PC-3 (cell line): ENCODE measurements at regions not wholly inside any gene's neighbourhood (a gene's known extent, or its start where the extent isn't known, plus 50 kb on each side); places are given as distances from the start of the nearest gene placed in this dataset.
A peak's percentile ranks its signal among the peaks of the same experiment; 100 is the strongest.

Experiments
- ATAC-seq: fragments of 200-7000 bp; cut with Tn5 transposase; 2 replicates; pipeline ENCODE4 v1.9.1; 2020; ENCODE audit warnings: mild to moderate bottlenecking, moderate library complexity
- BruUV-seq: library from RNA; stranded (reverse); fragments of 400-500 nt; replicated peaks from 2 replicates; lab custom pipeline; 2021; lab: Mats Ljungman, UMichigan
- CTCF ChIA-PET: fragments of 300-600 bp; sonication (Branson Sonifier 250); formaldehyde crosslinking; loops from one replicate; lab custom pipeline; 2022; ENCODE audit warnings: antibody characterized with exemption; lab: Charles Lee
- POLR2A ChIA-PET: fragments of 300-600 bp; sonication (Branson Sonifier 250); formaldehyde crosslinking; loops from one replicate; lab custom pipeline; 2022; ENCODE audit warnings: antibody characterized with exemption; ENCODE audit not compliant: unreplicated experiment; lab: Charles Lee
- DNase-seq: peaks from one replicate; pipeline ENCODE4 v3.0.0-alpha.2; 2015
- H2AFZ ChIP-seq: fragments of 300-600 bp; sonication (generic); 2 replicates; pipeline ENCODE4 v1.6.0; 2016; ENCODE audit warnings: antibody characterized with exemption, low read length
- H3F3A ChIP-seq: fragments of 300-600 bp; sonication (generic); one replicate; pipeline ENCODE4 v1.6.0; 2017; ENCODE audit warnings: antibody characterized with exemption, low read length, control low read depth, mild to moderate bottlenecking; ENCODE audit not compliant: unreplicated experiment
- H3K27ac ChIP-seq: fragments of 300-600 bp; sonication (generic); 2 replicates; pipeline ENCODE4 v1.5.1; 2016; ENCODE audit warnings: mild to moderate bottlenecking, low read length
- H3K27me3 ChIP-seq: fragments of 300-600 bp; sonication (generic); 2 replicates; pipeline ENCODE4 v1.6.1; 2016; ENCODE audit warnings: low read length, mixed read lengths
- H3K36me3 ChIP-seq: fragments of 300-600 bp; sonication (generic); 2 replicates; pipeline ENCODE4 v1.6.1; 2016; ENCODE audit warnings: low read depth, mixed run types, low read length, mixed read lengths
- H3K4me1 ChIP-seq: fragments of 300-600 bp; sonication (generic); 2 replicates; pipeline ENCODE4 v1.5.1; 2016; ENCODE audit warnings: low read length; ENCODE audit not compliant: insufficient read depth
- H3K4me2 ChIP-seq: fragments of 300-600 bp; sonication (generic); 2 replicates; pipeline ENCODE4 v1.6.0; 2016; ENCODE audit warnings: low read length
- H3K4me3 ChIP-seq: fragments of 300-600 bp; sonication (generic); 2 replicates; pipeline ENCODE4 v1.5.1; 2016; ENCODE audit warnings: mild to moderate bottlenecking, low read length, mixed read lengths
- H3K79me2 ChIP-seq: fragments of 300-600 bp; sonication (generic); 2 replicates; pipeline ENCODE4 v1.6.1; 2017; ENCODE audit warnings: low read length, mixed read lengths
- H3K9ac ChIP-seq: fragments of 300-600 bp; sonication (generic); 2 replicates; pipeline ENCODE4 v1.6.0; 2016; ENCODE audit warnings: mild to moderate bottlenecking, low read length
- H3K9me2 ChIP-seq: fragments of 300-600 bp; sonication (generic); replicated peaks from 2 replicates; pipeline ENCODE4 v1.6.1; 2016; ENCODE audit warnings: mixed run types, low read length, mixed read lengths
- H3K9me3 ChIP-seq: fragments of 300-600 bp; sonication (generic); 2 replicates; pipeline ENCODE4 v1.6.1; 2016; ENCODE audit warnings: low read length, mixed read lengths
- H4K20me1 ChIP-seq: fragments of 300-600 bp; sonication (generic); 2 replicates; pipeline ENCODE4 v1.6.1; 2016; ENCODE audit warnings: low read length, mixed read lengths
- EZH2 ChIP-seq: fragments of 300-600 bp; sonication (generic); IDR thresholded peaks from one replicate; pipeline ENCODE4 v1.6.1; 2017; ENCODE audit warnings: antibody characterized with exemption, mild to moderate bottlenecking, low read length; ENCODE audit not compliant: unreplicated experiment
- EZH2phosphoT487 ChIP-seq: fragments of 300-600 bp; sonication (generic); IDR thresholded peaks from 2 replicates; pipeline ENCODE4 v1.6.1; 2018; ENCODE audit warnings: mild to moderate bottlenecking, antibody characterized with exemption, low read length, borderline replicate concordance
- intact Hi-C: fragments of 100-400 bp; cut with micrococcal nuclease; formaldehyde crosslinking; loops from 2 replicates; pipeline ENCODE4 v1.9.0; 2023
- TF ChIP-seq, protein P1 (sequence below): fragments of 300-600 bp; sonication (generic); conservative IDR thresholded peaks from 2 replicates; pipeline ENCODE4 v1.5.1; 2017; ENCODE audit warnings: antibody characterized with exemption, low read depth, mild to moderate bottlenecking, low read length

GRCh38 chr13:40476175-40476958, 190.1 kb downstream of the FOXO1 start:
- no peak for ATAC-seq
- H3K79me2 ChIP-seq = no peaks in the 10 kb centered on the region
- no peak overlapping the region for H2AFZ ChIP-seq
- H3K4me1 ChIP-seq = 0 out of 2 replicates have a peak, but pooled peaks cover 4% of the 10 kb centered on the region
- TF ChIP-seq EZH2phosphoT487 = no peak
- TF ChIP-seq EZH2 = no peak
- TF ChIP-seq, protein P1, sequence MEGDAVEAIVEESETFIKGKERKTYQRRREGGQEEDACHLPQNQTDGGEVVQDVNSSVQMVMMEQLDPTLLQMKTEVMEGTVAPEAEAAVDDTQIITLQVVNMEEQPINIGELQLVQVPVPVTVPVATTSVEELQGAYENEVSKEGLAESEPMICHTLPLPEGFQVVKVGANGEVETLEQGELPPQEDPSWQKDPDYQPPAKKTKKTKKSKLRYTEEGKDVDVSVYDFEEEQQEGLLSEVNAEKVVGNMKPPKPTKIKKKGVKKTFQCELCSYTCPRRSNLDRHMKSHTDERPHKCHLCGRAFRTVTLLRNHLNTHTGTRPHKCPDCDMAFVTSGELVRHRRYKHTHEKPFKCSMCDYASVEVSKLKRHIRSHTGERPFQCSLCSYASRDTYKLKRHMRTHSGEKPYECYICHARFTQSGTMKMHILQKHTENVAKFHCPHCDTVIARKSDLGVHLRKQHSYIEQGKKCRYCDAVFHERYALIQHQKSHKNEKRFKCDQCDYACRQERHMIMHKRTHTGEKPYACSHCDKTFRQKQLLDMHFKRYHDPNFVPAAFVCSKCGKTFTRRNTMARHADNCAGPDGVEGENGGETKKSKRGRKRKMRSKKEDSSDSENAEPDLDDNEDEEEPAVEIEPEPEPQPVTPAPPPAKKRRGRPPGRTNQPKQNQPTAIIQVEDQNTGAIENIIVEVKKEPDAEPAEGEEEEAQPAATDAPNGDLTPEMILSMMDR = no peak
- no peak overlapping the region for H3K27ac ChIP-seq
- H3K4me3 ChIP-seq = no peak overlapping the region
- ChIA-PET POLR2A (no interaction called here), CTCF (no interaction called here)
- peak; percentile 18 for DNase-seq
- no peaks in the 10 kb centered on the region for H3F3A ChIP-seq
- H3K9me3 ChIP-seq = no peaks in the 10 kb centered on the region
- no peaks in the 10 kb centered on the region for H3K36me3 ChIP-seq
- intact Hi-C loops = no loop called here
- H3K9ac ChIP-seq = no peak overlapping the region
- H3K4me2 ChIP-seq = no peak overlapping the region
- H4K20me1 ChIP-seq = no peaks in the 10 kb centered on the region
- no TSS peak for BruUV-seq
- no peaks in the 10 kb centered on the region for H3K9me2 ChIP-seq
- no peaks in the 10 kb centered on the region for H3K27me3 ChIP-seq

- ATAC-seq = no peak
- intact Hi-C loops = no loop called here
- H3K4me2 ChIP-seq = no peak overlapping the region
These were observed 188.5 kb downstream of the FOXO1 start for GRCh38 chr13:40477623-40478608.

More at GRCh38 chr13:40477623-40478608, 188.5 kb downstream of the FOXO1 start:
- POLR2A ChIA-PET = no interaction called here
- no TSS peak for BruUV-seq
- Histone ChIP-seq H3K9ac (no peak overlapping the region), H3K79me2 (no peaks in the 10 kb centered on the region), H3K4me3 (no peak overlapping the region), H3K4me1 (0 out of 2 replicates have a peak, but pooled peaks cover 4% of the 10 kb centered on the region), H3K27me3 (no peaks in the 10 kb centered on the region), H3K9me2 (no peaks in the 10 kb centered on the region), H3K36me3 (no peaks in the 10 kb centered on the region), H4K20me1 (no peaks in the 10 kb centered on the region), H3K27ac (no peak overlapping the region), H2AFZ (no peak overlapping the region), H3K9me3 (no peaks in the 10 kb centered on the region), H3F3A (no peaks in the 10 kb centered on the region)
- no peak for TF ChIP-seq EZH2phosphoT487
- TF ChIP-seq, protein P1 = no peak
- no peak for TF ChIP-seq EZH2
- CTCF ChIA-PET = no interaction called here
- no peak for DNase-seq
